ENCODE measurements at regions not wholly inside any gene's neighbourhood (a gene's known extent, or its start where the extent isn't known, plus 50 kb on each side); places are given as distances from the start of the nearest gene placed in this dataset.
"Not testable (repeated sequence)": the region's sequence is repeated elsewhere in the genome, so short reads cannot be mapped to it uniquely, and the experiment has no call there.

DNA sequence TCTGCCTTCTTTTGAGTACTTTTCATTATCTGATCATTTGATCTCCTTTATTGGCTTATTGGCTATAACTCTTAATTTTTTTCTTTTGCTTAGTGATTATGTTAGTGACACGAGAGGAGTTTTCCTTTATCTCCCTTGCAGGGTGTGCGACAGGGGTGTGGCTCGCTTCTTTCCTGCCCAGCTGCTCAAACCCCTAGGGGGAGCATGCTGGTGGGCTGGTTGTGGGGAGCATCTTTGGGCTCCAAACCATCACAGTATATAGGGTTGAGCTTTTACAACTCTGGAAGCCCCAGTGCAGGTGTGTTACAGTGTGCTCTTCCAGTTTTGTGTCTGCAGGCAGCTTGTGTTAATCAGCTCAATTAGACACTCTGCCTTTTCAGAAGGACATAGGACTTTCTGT, 357.0 kb upstream of the TMEFF2 start:
- ChIA-PET POLR2A (no interaction called here), CTCF (no interaction called here)
- no peaks in the 10 kb centered on the region for H3K4me1 Mint-ChIP-seq (ENCODE audit: insufficient read depth, unreplicated experiment)
- intact Hi-C loops (cut with micrococcal nuclease): no loop called here
- BruUV-seq (replicated peaks): no TSS peak
- H3K27me3 Mint-ChIP-seq (ENCODE audit: insufficient read depth, unreplicated experiment): no peaks in the 10 kb centered on the region
- H3K9me3 Mint-ChIP-seq (ENCODE audit: unreplicated experiment): no peaks in the 10 kb centered on the region
- no peak overlapping the region for H3K4me3 Mint-ChIP-seq (ENCODE audit: unreplicated experiment)
- no peaks in the 10 kb centered on the region for H3K36me3 Mint-ChIP-seq (ENCODE audit: insufficient read depth, unreplicated experiment)
- no peak overlapping the region for H3K27ac Mint-ChIP-seq (ENCODE audit: low read depth, unreplicated experiment)
- DNase-seq (ENCODE audit: unreplicated experiment): no peak
- TF ChIP-seq, protein P1, sequence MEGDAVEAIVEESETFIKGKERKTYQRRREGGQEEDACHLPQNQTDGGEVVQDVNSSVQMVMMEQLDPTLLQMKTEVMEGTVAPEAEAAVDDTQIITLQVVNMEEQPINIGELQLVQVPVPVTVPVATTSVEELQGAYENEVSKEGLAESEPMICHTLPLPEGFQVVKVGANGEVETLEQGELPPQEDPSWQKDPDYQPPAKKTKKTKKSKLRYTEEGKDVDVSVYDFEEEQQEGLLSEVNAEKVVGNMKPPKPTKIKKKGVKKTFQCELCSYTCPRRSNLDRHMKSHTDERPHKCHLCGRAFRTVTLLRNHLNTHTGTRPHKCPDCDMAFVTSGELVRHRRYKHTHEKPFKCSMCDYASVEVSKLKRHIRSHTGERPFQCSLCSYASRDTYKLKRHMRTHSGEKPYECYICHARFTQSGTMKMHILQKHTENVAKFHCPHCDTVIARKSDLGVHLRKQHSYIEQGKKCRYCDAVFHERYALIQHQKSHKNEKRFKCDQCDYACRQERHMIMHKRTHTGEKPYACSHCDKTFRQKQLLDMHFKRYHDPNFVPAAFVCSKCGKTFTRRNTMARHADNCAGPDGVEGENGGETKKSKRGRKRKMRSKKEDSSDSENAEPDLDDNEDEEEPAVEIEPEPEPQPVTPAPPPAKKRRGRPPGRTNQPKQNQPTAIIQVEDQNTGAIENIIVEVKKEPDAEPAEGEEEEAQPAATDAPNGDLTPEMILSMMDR (IDR thresholded peaks at IDR 0.05; ENCODE audit: unreplicated experiment): no peak

GRCh38 chr2:192546565-192546964, 351.8 kb upstream of the TMEFF2 start:
- POLR2A ChIA-PET: interaction anchor here (0.6 to 1.0 kb wide), 2 partner anchors 8 to 1081 kb away, joined by 4 to 5 read pairs; no protein-coding TSS in a partner anchor
- Mint-ChIP-seq H3K9me3 (ENCODE audit: unreplicated experiment) (no peaks in the 10 kb centered on the region), H3K4me3 (ENCODE audit: unreplicated experiment) (no peak overlapping the region), H3K27ac (ENCODE audit: low read depth, unreplicated experiment) (no peak overlapping the region), H3K36me3 (ENCODE audit: insufficient read depth, unreplicated experiment) (peaks cover 6% of the 10 kb centered on the region), H3K27me3 (ENCODE audit: insufficient read depth, unreplicated experiment) (no peaks in the 10 kb centered on the region), H3K4me1 (ENCODE audit: insufficient read depth, unreplicated experiment) (peaks cover 11% of the 10 kb centered on the region)
- DNase-seq (ENCODE audit: unreplicated experiment): peak; percentile 56
- CTCF ChIA-PET: no interaction called here
- intact Hi-C loops (cut with micrococcal nuclease): no loop called here
- TF ChIP-seq, protein P1 (IDR thresholded peaks at IDR 0.05; ENCODE audit: unreplicated experiment): no peak
- no TSS peak for BruUV-seq (replicated peaks)

- TF ChIP-seq, protein P1 (IDR thresholded peaks at IDR 0.05; ENCODE audit: unreplicated experiment): no peak
- Mint-ChIP-seq H3K27ac (ENCODE audit: low read depth, unreplicated experiment) (peak overlapping the region; percentile 93), H3K36me3 (ENCODE audit: insufficient read depth, unreplicated experiment) (peaks cover 6% of the 10 kb centered on the region), H3K4me3 (ENCODE audit: unreplicated experiment) (peak overlapping the region; percentile 26), H3K27me3 (ENCODE audit: insufficient read depth, unreplicated experiment) (no peaks in the 10 kb centered on the region), H3K9me3 (ENCODE audit: unreplicated experiment) (no peaks in the 10 kb centered on the region), H3K4me1 (ENCODE audit: insufficient read depth, unreplicated experiment) (peaks cover 11% of the 10 kb centered on the region)
- POLR2A ChIA-PET: interaction anchor here (0.5 to 0.9 kb wide), 4 partner anchors 10 to 124 kb away, joined by 3 to 4 read pairs (median 4); no protein-coding TSS in a partner anchor
- CTCF ChIA-PET: interaction anchor here (0.7 kb wide), 1 partner anchor 29 kb away, joined by 3 read pairs; no protein-coding TSS in a partner anchor
- no TSS peak for BruUV-seq (replicated peaks)
- peak; percentile 50 for DNase-seq (ENCODE audit: unreplicated experiment)
- intact Hi-C loops (cut with micrococcal nuclease): no loop called here
Measured at GRCh38 chr2:192544371-192544955, 349.7 kb upstream of the TMEFF2 start.

DNA sequence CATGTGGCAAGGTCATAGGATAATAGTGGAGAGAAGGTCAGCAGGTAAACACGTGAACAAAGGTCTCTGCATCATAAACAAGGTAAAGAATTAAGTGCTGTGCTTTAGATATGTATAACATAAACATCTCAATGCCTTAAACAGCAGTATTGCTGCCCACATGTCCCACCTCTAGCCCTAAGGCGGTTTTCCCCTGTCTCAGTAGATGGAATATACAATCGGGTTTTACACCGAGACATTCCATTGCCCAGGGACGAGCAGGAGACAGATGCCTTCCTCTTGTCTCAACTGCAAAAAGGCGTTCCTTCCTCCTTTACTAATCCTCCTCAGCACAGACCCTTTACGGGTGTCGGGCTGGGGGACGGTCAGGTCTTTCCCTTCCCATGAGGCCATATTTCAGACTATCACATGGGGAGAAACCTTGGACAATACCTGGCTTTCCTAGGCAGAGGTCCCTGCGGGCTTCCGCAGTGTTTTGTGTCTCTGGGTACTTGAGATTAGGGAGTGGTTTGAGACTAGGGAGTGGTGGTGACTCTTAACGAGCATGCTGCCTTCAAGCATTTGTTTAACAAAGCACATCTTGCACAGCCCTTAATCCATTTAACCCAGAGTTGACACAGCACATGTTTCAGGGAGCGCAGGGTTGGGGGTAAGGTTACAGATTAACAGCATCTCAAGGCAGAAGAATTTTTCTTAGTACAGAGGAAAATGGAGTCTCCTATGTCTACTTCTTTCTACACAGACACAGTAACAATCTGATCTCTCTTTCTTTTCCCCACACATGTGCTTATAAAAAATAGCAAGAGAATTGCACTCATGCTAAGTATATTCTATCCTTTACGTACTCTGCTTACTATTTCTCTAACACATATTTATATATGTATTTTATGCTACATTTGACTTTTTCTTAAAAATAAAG, 347.7 kb upstream of the TMEFF2 start:
- H3K4me3 Mint-ChIP-seq (ENCODE audit: unreplicated experiment); H3K27me3 Mint-ChIP-seq (ENCODE audit: insufficient read depth, unreplicated experiment); H3K36me3 Mint-ChIP-seq (ENCODE audit: insufficient read depth, unreplicated experiment); CTCF ChIA-PET; POLR2A ChIA-PET; H3K27ac Mint-ChIP-seq (ENCODE audit: low read depth, unreplicated experiment); H3K9me3 Mint-ChIP-seq (ENCODE audit: unreplicated experiment); DNase-seq (ENCODE audit: unreplicated experiment); BruUV-seq (replicated peaks); intact Hi-C loops (cut with micrococcal nuclease): not testable (repeated sequence)
- H3K4me1 Mint-ChIP-seq (ENCODE audit: insufficient read depth, unreplicated experiment): peaks cover 11% of the 10 kb centered on the region
